ENCODE measurements at regions not wholly inside any gene's neighbourhood (a gene's known extent, or its start where the extent isn't known, plus 50 kb on each side); places are given as distances from the start of the nearest gene placed in this dataset.

DNA sequence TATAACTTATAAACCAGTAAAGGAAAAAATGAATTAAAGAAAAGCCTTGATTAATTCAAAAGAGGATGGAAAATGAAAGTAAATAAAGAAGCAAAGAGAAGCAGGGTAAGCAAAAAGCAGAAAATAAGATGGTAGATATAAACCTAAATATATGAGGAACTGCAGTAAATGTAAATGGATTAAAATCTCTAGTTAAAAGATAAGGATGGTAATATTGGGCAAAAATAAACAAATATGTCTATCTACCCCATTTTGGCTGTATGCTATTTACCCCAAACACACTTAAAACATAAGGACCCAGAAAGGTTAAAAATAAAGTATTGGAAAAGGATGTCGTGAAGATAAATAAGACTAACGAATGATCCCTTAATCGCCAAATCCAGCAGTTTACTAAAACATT is 161.9 kb downstream of the FOXD2 start:
- TF ChIP-seq, protein P1, sequence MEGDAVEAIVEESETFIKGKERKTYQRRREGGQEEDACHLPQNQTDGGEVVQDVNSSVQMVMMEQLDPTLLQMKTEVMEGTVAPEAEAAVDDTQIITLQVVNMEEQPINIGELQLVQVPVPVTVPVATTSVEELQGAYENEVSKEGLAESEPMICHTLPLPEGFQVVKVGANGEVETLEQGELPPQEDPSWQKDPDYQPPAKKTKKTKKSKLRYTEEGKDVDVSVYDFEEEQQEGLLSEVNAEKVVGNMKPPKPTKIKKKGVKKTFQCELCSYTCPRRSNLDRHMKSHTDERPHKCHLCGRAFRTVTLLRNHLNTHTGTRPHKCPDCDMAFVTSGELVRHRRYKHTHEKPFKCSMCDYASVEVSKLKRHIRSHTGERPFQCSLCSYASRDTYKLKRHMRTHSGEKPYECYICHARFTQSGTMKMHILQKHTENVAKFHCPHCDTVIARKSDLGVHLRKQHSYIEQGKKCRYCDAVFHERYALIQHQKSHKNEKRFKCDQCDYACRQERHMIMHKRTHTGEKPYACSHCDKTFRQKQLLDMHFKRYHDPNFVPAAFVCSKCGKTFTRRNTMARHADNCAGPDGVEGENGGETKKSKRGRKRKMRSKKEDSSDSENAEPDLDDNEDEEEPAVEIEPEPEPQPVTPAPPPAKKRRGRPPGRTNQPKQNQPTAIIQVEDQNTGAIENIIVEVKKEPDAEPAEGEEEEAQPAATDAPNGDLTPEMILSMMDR (IDR thresholded peaks at IDR 0.05; ENCODE audit: insufficient read depth, low read length), result no peak
- TF ChIP-seq POLR2AphosphoS5 (IDR thresholded peaks at IDR 0.05; ENCODE audit: low read depth), result no peak
